GM21723 (cell line): ENCODE measurements at regions not wholly inside any gene's neighbourhood (a gene's known extent, or its start where the extent isn't known, plus 50 kb on each side); places are given as distances from the start of the nearest gene placed in this dataset.

Experiments used
- ATAC-seq: cut with Tn5 transposase; IDR thresholded peaks from one replicate; pipeline ENCODE4 v1.9.1; 2021; ENCODE audit warnings: mild to moderate bottlenecking, moderate library complexity; ENCODE audit not compliant: unreplicated experiment

DNA sequence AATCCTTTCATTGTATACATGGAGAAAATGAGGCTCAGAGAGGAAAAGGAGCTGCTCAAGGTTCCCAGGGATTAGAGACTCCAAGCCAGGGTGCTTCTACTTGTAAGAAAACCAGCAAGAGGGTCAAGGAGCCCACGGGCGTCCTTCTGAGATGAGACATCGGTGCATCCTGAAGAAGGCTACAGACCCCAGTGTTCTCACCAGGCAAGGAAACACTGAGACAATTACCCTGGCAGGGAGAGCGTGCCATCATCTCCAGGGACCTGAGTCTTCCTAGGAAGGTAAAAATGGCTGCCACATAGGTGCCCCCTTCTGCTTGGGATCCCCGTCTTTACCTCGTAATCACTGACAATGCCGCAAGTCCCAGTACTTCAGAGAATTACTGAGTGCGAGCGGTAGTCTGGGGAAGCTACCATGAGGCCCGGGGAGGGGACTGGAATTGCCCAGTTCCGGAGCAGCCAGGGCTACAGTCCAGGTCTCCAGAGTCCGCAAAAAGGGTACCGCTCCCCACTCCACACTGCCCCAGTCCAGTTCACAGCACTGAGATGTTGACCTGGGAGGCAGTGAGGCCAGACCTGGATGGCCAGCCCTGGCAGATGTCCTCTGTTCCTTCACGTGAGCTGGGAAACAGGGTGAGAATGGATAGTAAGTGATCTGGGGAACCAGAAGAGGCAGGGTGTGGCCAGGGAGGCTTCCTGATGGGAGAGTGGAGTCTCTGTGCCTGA is 164.7 kb upstream of the SMAD3 start:
- no peak for ATAC-seq

DNA sequence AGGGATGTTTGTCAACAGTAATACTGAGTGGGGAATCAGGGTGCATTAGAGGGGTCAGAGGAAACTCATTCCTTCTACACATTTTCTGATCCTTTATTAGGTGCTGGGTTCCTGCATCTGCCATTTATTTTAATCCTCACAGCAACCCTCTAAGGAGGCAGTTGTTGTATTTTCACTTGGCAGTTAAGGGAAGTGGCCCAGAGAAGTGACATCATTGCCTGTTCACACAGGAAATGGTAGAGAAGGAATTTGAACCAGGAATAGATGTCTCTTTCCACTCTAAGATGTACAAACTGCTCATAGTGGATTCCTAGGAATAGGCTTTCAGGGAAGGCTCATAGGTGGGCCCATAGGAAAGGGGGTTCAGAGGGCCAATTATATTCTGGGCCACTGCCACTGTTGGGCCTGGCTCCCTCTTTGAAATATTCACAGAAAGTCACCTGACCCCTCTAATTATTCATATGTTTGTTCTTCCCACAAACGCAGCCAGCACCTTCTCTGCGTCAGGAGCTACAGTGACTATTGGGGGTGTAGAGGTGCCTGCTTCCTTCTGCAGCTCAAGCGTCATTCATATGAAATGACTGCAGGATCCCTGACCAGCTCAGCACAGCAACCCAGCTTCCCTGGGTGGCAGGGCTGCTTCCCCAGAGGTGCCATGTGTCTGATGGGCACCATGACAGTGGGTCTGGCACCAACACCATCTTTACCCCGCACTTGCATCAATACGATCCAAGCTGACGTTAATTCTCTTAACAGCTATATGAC is 163.9 kb upstream of the SMAD3 start:
- no peak for ATAC-seq

DNA sequence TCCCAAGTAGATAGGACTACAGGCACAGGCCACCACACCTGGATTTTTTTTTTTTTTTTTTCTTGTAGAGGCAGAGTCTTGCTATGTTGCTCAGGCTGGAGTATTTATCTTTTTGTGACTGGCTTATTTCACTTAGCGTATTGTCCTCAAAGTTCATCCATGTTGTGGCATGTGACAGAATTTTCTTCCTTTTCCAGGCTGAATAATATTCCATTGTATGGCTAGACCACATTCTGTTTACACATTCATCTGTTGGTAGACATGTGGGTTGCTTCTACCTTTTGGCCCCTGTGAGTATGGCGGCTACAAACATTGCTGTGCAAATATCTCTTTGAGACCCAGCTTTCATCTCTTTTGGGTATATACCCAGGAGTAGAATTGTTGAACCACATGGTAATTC is 160.2 kb upstream of the SMAD3 start:
- no peak for ATAC-seq

DNA sequence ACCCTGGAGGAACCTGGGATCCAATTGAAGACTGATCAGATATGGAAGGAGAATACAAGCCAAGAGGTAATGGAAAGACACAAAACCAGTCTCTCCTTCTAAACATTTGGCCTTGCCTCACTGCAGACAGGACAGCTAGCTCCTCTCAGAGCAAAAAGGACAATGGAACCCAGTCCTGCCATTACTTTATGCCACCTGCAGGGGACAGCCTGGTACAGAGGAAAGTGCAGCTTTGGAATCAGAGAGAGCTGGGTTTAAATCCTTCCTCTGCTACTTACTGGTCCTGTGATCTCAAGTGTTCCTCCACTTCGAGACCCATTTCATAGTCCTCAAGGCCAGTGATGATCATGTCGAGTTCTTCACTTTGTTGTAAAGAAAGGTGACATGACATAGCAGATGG is 159.4 kb upstream of the SMAD3 start:
- ATAC-seq, result no peak

DNA sequence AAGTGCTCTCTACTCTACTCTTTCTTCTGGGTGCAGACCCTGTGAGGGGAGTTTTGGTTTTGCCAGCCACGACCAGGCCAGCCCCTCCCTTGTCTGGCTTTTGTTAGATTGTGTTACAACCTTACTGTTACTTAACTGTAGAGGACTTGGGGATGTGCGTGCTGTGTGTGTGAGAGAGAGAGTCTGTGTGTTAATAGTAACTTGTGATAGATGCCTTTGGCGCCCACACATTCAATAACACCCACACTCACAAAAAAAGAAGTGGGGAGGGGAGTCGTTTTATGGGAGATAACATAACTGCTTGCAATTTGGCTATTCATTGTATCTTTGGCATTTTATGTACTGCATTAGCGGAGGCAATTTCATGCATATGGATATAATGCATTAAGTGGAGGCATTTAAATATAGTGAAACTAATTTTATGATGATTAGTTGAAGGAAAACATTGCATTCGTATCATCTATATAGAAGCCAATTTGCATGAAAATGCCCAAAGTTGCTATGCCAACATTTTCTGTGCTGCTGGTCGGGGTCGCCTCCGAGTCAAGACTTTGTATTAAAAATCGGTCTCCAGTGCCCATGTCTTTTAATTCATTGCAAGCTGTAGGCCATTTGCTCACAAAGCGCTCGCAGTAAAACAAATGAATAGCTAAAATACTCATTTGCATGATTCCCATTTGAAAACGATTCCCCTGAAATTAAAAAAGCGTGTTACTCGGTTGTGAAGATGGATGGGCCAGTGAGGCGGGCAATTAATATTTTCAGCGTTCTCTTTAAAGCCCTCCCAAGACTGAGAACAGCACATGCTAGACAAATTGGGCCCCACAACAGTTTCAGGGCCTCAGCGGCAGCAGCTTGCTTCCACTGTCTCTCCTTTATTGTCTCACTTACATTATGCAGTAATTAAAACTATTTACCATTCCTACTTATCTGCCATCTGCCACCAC is 158.5 kb upstream of the SMAD3 start:
- no peak for ATAC-seq

DNA sequence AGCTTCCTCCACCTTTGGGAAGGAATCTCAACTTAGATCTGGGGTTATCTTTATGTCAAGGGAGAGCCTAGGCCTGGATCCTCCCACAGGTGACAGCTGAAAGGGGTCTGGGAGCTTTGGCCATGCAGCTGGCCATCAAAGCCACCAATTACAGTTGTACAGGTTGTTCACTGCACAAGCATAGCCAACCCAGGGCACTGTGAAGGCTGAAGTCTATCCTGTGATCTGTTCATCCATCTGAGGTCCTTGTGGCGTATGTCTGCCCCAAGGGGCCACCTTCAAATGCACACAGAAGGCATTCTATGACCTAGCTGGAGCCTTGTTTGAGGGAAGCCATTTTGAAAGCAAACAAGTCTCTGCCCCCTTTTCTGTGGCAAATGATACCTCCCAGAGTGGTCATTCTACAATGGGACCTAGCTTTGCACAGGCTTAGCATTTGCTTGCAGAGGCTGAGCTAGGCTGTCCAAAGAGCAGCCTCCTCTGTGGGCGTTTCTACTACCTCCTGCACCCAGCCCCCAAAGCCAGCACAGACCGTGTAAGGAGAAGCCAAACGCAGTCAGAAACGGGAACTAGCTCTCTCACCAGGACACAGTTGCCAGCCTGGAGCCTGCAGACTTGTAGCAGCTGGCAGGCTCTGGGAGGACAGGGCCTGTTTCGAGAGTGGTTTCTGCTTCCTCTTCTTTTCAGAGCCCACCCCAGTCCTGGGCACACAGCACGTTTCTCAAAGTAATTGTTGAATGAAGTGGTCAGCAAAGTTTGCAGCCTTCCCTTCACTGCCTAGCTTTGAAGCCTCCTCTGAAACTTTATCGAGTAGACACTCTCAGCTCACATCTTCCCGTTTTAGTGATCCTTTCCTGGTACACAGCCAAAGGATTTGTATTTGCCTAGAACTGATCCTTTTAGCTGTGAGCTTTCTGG is 157.3 kb upstream of the SMAD3 start:
- ATAC-seq, result no peak

DNA sequence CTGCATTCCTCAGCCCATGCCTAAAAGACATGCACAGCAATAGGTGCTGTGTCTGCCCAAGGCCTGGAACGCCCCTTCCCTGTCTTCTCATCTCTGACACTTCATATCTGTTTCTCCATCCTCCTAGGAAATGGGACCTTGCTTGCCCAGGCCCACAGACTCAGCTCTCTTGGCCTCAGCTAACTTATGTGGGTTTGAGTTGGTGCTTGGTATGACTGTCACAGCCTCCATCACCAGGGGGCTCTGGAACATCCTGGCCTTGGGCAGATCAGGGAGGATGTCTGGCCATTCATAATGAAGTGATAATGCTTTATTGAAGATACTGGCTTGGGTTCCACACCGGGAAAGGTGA is 156.7 kb upstream of the SMAD3 start:
- no peak for ATAC-seq

DNA sequence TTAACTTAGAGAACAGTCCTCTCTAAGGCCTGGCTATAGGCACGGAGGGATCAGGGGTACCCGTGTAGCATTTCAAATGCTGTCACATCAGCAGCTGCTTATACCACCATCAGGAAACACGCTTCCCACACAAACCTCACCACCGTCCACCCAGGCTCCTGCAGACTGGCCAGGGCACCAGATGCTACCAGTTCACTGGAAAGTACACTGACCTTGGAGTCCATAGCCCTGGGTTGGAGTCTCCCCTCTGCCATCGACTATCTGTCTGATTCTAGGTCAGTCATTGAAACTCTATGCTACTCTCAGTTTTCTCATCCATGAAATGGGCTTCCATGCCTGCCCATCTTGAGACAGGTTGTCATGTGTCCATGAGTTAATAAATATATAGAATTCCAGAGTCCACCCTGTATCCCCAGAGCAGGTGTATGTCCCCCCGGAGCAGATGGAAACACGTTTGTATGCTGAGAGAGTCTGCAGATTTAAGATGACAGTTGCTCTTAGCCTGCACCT is 156.0 kb upstream of the SMAD3 start:
- ATAC-seq, result no peak

DNA sequence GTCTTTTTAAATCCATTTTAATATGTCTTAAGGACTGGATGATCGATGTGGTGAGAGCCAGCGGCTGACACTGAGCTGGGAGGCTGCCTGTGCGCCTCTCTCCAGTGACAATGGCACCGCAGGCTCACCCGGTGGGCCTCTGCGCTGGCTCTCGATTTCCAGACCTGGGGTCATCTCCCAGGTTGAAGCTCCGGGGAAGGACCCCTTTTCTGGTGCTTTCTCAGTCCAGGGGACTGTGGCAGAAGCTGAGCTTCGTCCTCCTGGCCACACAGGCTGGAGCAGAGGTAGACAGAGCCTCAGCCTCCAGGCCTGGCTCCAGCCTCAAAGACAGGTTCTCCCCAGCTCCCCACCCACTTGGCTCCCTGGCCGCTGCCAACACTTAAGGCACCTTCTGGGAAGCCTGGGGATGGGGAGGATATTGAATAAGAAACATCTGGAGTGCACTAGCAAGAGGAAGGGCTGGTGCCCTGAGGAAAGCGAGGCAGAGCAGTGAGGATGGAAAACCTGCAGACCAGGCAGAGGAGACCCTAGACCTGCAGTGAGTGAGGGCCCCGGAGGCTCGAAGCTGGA is 154.2 kb upstream of the SMAD3 start:
- no peak for ATAC-seq

DNA sequence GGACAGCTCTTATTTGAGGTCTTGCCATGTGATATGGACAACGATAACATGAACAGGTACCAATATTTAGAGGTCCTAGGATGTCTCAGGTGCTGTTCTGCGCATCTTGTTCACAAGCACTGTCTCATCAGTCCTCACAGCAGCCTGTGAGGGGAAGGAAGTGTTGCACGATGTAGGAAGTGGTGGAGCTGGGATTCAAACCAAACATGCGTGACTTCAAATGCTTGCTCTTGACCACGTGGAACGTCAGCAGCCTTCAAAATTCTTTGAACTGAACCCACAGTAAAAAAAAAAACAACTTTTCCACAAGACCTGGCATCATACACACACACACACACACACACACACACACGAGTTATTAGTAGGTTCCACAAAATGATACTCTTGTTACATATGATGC is 153.4 kb upstream of the SMAD3 start:
- no peak for ATAC-seq

DNA sequence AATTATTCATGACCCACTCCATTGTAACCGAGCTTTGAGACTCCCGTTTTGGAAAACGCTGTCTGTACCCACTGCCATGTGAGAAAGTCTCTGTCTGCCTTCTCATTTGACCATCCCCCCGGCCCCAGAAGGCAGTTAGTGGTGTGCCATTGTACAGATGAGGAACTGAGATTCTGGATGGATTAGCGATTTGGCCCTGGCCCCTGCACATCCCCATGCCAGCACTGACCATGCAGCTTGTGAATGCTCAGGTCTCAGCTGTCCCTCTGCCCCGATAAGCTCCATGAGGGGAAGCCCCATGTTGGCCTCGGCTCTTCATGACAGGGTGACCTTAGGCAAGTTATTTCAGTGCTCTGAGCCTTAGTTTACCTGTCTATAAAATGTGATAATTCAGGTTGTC is 153.0 kb upstream of the SMAD3 start:
- no peak for ATAC-seq

DNA sequence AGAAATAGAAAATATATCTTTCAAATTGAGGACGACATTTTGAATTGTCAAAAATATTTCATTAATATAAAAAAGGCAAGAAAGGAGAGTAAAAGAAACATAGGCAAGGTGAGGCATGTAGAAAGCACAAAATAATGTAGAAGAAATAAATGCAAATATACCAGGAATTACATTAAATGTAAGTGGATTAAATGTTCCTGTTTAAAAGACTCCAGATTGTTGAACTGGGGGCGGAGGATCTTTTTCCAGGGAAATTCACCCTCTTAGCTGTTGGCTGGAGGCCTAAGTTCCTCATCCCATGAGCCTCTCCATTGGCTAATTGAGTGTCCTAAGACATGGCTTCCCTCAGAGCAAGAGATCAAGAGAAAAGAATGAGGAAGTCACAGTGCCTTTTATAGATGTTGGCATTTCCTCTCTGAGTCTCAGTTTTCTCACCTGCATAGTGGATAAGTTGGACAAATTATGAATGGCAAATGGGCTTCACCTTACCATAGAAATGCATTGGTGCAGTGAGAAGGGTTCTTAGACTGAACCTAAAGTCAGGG is 147.4 kb upstream of the SMAD3 start:
- no peak for ATAC-seq

DNA sequence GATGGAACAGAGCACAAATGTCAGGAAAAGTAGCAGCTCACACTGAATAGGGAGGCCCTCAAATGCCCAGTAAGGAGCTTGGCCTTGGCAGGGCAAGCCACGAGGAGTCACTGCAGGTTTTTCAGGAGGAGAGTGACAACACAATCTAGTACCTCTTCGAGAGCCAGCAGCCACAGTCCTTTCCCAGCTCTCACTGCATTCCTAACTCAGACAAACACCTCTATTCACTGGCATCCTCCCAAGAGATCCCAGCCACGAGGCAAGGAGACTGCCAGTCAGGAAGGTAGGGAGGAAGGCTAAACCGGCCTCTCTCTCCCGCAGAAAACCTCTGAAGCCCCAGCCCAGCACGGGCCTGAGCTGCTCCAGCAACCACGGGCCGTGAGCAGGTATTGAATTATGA is 146.0 kb upstream of the SMAD3 start:
- no peak for ATAC-seq

DNA sequence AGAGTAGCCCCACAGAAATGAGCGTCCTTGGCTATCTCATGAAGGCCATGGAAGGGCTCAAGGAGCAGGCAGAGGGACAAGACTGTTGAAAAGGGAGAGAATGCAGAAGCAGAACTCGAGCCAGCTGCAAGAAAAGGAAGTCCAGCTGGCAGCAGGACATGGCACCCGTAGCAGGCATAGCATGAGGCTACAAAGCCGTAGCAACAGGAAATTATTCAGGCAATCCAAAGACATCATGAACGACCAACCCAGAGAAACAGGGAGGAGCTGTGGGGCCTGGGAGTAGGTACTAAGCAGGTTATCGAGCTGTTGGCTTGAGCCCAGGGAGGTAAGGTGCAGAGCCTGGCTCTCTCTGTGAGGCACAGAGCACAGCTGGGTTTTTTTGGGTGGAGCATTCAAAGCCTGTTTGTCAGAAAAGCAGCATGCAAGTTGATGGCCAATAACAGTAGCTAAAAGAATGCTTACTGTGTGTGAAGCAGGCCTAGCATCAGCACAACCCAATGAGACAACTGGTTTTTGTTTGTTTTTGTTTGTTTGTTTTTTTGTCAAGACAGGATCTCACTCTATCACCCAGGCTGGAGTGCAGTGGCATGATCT is 144.0 kb upstream of the SMAD3 start:
- no peak for ATAC-seq

DNA sequence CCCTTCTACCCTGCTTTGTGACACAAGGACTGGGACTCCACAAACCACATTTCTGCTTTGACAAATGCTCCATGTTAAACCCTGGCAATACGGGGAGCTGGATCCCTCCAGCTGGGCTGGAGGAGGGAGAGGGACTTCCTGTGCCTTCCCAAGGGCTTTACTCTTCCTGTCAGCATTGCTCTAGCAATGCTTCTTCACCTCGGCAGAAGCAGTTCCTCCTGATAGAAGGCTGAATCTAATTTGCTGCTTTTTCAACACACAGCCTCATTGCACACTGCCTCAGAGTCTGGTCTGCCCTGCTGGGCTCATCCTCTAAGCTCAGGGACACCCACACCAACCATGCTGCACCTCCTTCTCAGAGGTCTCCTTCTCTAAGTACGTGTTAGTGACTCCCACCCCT is 142.8 kb upstream of the SMAD3 start:
- ATAC-seq, result no peak

DNA sequence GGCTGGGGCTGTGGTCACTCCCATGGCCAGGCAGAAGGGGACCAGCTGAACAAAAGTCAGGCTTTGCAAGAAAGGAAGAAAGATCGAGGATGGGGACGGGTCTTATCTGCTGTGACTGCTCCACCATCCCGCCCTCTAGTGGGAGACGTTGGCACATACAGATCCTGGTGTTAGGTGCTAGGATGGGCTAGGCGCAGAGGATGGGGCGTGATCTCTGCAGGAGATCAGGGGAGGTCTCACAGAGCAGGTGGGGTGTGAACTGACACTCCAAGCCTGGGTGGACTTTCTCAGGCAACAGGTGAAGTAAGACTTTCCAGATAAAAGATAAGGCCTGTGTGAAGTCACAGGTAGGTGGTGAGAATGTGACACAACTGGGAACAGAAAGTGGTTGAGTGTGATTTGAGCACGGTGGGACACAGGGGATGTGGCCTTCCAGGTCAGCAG is 141.9 kb upstream of the SMAD3 start:
- ATAC-seq, result no peak

DNA sequence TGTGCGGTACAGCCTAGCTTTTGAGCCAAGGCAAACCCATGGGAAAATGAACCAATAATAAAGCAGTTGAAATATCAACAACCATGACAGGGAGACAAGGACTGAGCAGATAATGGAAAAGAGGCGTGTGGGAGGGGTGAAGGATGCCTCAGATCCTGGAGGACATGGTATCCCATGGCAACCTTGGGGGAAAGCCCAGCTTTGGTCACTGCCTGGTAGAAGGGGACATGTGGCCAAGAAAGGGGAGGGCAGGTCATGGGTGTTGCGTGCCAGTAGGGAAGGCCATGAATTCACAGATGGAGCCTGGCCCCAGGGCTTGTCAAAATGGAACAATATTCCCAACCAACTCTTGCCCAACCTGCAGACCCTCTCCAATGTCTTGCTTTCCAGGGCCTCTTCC is 140.5 kb upstream of the SMAD3 start:
- no peak for ATAC-seq

DNA sequence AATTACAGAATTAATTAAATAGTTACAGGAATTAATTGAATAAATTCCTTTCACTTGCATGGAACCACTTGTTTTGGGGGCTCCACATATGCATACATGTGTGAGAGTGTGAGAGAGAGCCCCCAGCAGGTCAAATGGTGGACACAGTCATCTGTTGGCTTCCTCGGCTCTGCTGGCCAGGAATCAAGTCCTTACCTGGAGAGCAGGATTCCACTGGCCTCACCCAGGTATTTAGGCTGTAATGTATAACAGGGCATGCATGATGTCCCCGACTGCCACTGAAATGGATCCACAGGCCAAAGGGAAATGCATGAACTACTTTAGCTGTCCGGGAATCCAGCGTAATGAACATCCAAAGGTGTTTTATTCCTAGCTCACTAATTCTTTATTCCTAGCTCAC is 139.7 kb upstream of the SMAD3 start:
- no peak for ATAC-seq
